Panc1 (cell line): ENCODE measurements at regions not wholly inside any gene's neighbourhood (a gene's known extent, or its start where the extent isn't known, plus 50 kb on each side); places are given as distances from the start of the nearest gene placed in this dataset.

Experiments
- ATAC-seq: fragments of 200-7000 bp; cut with Tn5 transposase; 2 replicates; pipeline ENCODE4 v1.9.1; 2020; ENCODE audit warnings: mild to moderate bottlenecking, moderate library complexity
- BruUV-seq: library from RNA; stranded (reverse); fragments of 400-500 nt; replicated peaks from 2 replicates; lab custom pipeline; 2021; lab: Mats Ljungman, UMichigan
- CTCF ChIA-PET: fragments of 300-600 bp; sonication (Branson Sonifier 250); formaldehyde crosslinking; loops from one replicate; lab custom pipeline; 2022; ENCODE audit warnings: antibody characterized with exemption; lab: Charles Lee
- POLR2A ChIA-PET: fragments of 300-600 bp; sonication (Branson Sonifier 250); formaldehyde crosslinking; loops from one replicate; lab custom pipeline; 2022; ENCODE audit warnings: antibody characterized with exemption; lab: Charles Lee
- DNase-seq: peaks from one replicate; pipeline ENCODE4 v3.0.0-alpha.2; 2010; ENCODE audit warnings: low read depth, low spot score
- H3K27ac ChIP-seq: 2 replicates; pipeline ENCODE4 v1.5.1; 2011; ENCODE audit warnings: mild to moderate bottlenecking, low read length, inconsistent platforms
- H3K27me3 ChIP-seq: fragments of 200-500 bp; sonication (Bioruptor generic); 2 replicates; pipeline ENCODE4 v1.6.0; 2014; ENCODE audit warnings: low read length, inconsistent platforms; ENCODE audit not compliant: control insufficient read depth, insufficient read depth
- H3K36me3 ChIP-seq: fragments of 200-500 bp; sonication (Bioruptor generic); 2 replicates; pipeline ENCODE4 v1.5.1; 2014; ENCODE audit warnings: inconsistent platforms, mild to moderate bottlenecking, low read length, moderate library complexity; ENCODE audit not compliant: control insufficient read depth, insufficient read depth
- H3K4me1 ChIP-seq: 2 replicates; pipeline ENCODE4 v1.5.1; 2011; ENCODE audit warnings: inconsistent platforms, mild to moderate bottlenecking, low read length, moderate library complexity; ENCODE audit not compliant: control insufficient read depth, insufficient read depth
- H3K4me3 ChIP-seq, 2 experiments: 2 replicates each; pipeline ENCODE4 v1.5.1; 2011 to 2012; ENCODE audit warnings: low read depth in 2 of 2, low read length in 2 of 2, mild to moderate bottlenecking in 2 of 2, inconsistent platforms in 1 of 2, moderate library complexity in 1 of 2
- H3K9me3 ChIP-seq: fragments of 200-500 bp; sonication (Bioruptor generic); 2 replicates; pipeline ENCODE4 v1.5.1; 2014; ENCODE audit warnings: low read depth, mild to moderate bottlenecking, inconsistent platforms, low read length, moderate library complexity; ENCODE audit not compliant: control insufficient read depth, insufficient read depth
- POLR2AphosphoS5 ChIP-seq: IDR thresholded peaks from 2 replicates; pipeline ENCODE4 v1.6.1; 2012; ENCODE audit warnings: mild to moderate bottlenecking, low read depth, low read length, moderate library complexity
- SIN3A ChIP-seq: IDR thresholded peaks from 2 replicates; pipeline ENCODE4 v1.6.1; 2012; ENCODE audit warnings: low read depth, mild to moderate bottlenecking, low read length, moderate library complexity, borderline replicate concordance; ENCODE audit not compliant: insufficient read depth
- TCF7L2 ChIP-seq: IDR thresholded peaks from 2 replicates; pipeline ENCODE4 v1.6.1; 2011; ENCODE audit warnings: mild to moderate bottlenecking, low read depth, low read length, inconsistent platforms
- in situ Hi-C: cut with HindIII; loops from 2 replicates; pipeline ENCODE4 v1.10.0; 2016; ENCODE audit warnings: low sequenced_read_pairs, low pct_unique_long_range_greater_than_20kb
- intact Hi-C: fragments of 100-400 bp; cut with micrococcal nuclease; formaldehyde crosslinking; loops from one replicate; pipeline ENCODE4 v1.10.0; 2022; ENCODE audit not compliant: unreplicated experiment
- TF ChIP-seq, protein P1 (sequence below), 2 experiments: IDR thresholded peaks; 2 replicates each; pipeline ENCODE4 v1.6.1; 2011 to 2012; ENCODE audit warnings: low read depth in 2 of 2, control low read depth in 1 of 2, low read length in 1 of 2, mild to moderate bottlenecking in 1 of 2, moderate library complexity in 1 of 2; ENCODE audit not compliant: insufficient read depth in 1 of 2
- TF ChIP-seq, protein P2 (sequence below): fragments of 450-650 bp; IDR thresholded peaks from 2 replicates; pipeline ENCODE4 v1.5.1; 2017; ENCODE audit warnings: mild to moderate bottlenecking

- ChIA-PET CTCF (no interaction called here), POLR2A (no interaction called here)
- H3K27me3 ChIP-seq: no peaks in the 10 kb centered on the region
- intact Hi-C loops (no loop called here), in situ Hi-C loops (no loop called here)
- no peak overlapping the region for H3K27ac ChIP-seq
- DNase-seq (no peak), ATAC-seq (no peak)
- H3K9me3 ChIP-seq: no peaks in the 10 kb centered on the region
- BruUV-seq: no TSS peak
- TF ChIP-seq, protein P1, sequence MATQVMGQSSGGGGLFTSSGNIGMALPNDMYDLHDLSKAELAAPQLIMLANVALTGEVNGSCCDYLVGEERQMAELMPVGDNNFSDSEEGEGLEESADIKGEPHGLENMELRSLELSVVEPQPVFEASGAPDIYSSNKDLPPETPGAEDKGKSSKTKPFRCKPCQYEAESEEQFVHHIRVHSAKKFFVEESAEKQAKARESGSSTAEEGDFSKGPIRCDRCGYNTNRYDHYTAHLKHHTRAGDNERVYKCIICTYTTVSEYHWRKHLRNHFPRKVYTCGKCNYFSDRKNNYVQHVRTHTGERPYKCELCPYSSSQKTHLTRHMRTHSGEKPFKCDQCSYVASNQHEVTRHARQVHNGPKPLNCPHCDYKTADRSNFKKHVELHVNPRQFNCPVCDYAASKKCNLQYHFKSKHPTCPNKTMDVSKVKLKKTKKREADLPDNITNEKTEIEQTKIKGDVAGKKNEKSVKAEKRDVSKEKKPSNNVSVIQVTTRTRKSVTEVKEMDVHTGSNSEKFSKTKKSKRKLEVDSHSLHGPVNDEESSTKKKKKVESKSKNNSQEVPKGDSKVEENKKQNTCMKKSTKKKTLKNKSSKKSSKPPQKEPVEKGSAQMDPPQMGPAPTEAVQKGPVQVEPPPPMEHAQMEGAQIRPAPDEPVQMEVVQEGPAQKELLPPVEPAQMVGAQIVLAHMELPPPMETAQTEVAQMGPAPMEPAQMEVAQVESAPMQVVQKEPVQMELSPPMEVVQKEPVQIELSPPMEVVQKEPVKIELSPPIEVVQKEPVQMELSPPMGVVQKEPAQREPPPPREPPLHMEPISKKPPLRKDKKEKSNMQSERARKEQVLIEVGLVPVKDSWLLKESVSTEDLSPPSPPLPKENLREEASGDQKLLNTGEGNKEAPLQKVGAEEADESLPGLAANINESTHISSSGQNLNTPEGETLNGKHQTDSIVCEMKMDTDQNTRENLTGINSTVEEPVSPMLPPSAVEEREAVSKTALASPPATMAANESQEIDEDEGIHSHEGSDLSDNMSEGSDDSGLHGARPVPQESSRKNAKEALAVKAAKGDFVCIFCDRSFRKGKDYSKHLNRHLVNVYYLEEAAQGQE (IDR thresholded peaks at IDR 0.05; ENCODE audit: insufficient read depth in 1 of 2, low read depth in 2 of 2, low read length in 1 of 2): no peak
- TF ChIP-seq, protein P2, sequence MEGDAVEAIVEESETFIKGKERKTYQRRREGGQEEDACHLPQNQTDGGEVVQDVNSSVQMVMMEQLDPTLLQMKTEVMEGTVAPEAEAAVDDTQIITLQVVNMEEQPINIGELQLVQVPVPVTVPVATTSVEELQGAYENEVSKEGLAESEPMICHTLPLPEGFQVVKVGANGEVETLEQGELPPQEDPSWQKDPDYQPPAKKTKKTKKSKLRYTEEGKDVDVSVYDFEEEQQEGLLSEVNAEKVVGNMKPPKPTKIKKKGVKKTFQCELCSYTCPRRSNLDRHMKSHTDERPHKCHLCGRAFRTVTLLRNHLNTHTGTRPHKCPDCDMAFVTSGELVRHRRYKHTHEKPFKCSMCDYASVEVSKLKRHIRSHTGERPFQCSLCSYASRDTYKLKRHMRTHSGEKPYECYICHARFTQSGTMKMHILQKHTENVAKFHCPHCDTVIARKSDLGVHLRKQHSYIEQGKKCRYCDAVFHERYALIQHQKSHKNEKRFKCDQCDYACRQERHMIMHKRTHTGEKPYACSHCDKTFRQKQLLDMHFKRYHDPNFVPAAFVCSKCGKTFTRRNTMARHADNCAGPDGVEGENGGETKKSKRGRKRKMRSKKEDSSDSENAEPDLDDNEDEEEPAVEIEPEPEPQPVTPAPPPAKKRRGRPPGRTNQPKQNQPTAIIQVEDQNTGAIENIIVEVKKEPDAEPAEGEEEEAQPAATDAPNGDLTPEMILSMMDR: no peak
- TF ChIP-seq POLR2AphosphoS5: no peak
- TF ChIP-seq TCF7L2: no peak
- TF ChIP-seq SIN3A: no peak
- H3K4me3 ChIP-seq: no peak overlapping the region
- no peaks in the 10 kb centered on the region for H3K36me3 ChIP-seq
- no peaks in the 10 kb centered on the region for H3K4me1 ChIP-seq
Measured at GRCh38 chr1:67987046-67987799, 63.2 kb downstream of the DIRAS3 start.

DNA sequence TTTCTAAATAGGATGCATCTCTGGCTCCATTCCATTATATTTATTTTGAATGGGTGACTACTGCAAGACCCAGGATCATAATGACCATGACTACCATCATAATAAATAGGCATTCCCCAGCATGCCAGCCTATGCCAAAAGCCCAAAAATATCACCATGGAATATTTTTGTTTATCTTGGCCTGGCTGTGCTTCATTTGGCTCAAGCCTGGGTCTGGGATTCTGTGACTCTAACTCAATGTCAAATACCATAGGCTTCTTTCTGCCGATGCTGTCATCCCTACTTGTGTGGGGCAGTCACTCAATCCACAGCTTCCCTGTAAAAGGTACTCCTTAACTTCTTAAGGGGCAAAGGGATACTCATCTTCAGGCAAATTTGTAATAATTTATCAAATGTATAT, 66.6 kb downstream of the DIRAS3 start:
- TF ChIP-seq TCF7L2 (no peak), POLR2AphosphoS5 (no peak), SIN3A (no peak)
- TF ChIP-seq, protein P1 (IDR thresholded peaks at IDR 0.05; ENCODE audit: insufficient read depth in 1 of 2, low read depth in 2 of 2, low read length in 1 of 2): no peak
- TF ChIP-seq, protein P2: no peak
- Histone ChIP-seq H3K36me3 (no peaks in the 10 kb centered on the region), H3K9me3 (no peaks in the 10 kb centered on the region), H3K27ac (no peak overlapping the region), H3K4me1 (no peaks in the 10 kb centered on the region), H3K4me3 (no peak overlapping the region), H3K27me3 (no peaks in the 10 kb centered on the region)
- CTCF ChIA-PET: no interaction called here
- intact Hi-C loops: no loop called here
- in situ Hi-C loops: no loop called here
- no TSS peak for BruUV-seq
- POLR2A ChIA-PET: no interaction called here
- DNase-seq (no peak), ATAC-seq (no peak)
